ENCODE measurements at regions not wholly inside any gene's neighbourhood (a gene's known extent, or its start where the extent isn't known, plus 50 kb on each side); places are given as distances from the start of the nearest gene placed in this dataset.
A peak's percentile ranks its signal among the peaks of the same experiment; 100 is the strongest.
"Not testable (repeated sequence)": the region's sequence is repeated elsewhere in the genome, so short reads cannot be mapped to it uniquely, and the experiment has no call there.

- Histone ChIP-seq H3K27me3 (ENCODE audit: control insufficient read depth, insufficient read depth, low read length) (no peaks in the 10 kb centered on the region), H3K4me3 (ENCODE audit: low read depth, low read length) (no peak overlapping the region)
- no peak for TF ChIP-seq CTCF (IDR thresholded peaks at IDR 0.05; ENCODE audit: insufficient read depth, low read length, poor library complexity, severe bottlenecking)
Observed at GRCh38 chr4:26192899-26193869, 127.6 kb upstream of the RBPJ start.

GRCh38 chr4:26194764-26195163 is 126.0 kb upstream of the RBPJ start:
- TF ChIP-seq CTCF (IDR thresholded peaks at IDR 0.05; ENCODE audit: insufficient read depth, low read length, poor library complexity, severe bottlenecking), result no peak
- H3K36me3 ChIP-seq (ENCODE audit: control insufficient read depth, insufficient read depth, low read length), result no peaks in the 10 kb centered on the region
- DNase-seq (ENCODE audit: low read depth), result no peak
- H3K4me3 ChIP-seq (ENCODE audit: low read depth, low read length), result no peak overlapping the region
- no peaks in the 10 kb centered on the region for H3K27me3 ChIP-seq (ENCODE audit: control insufficient read depth, insufficient read depth, low read length)

More at GRCh38 chr4:26192899-26193869, 127.6 kb upstream of the RBPJ start:
- H3K36me3 ChIP-seq (ENCODE audit: control insufficient read depth, insufficient read depth, low read length), result no peaks in the 10 kb centered on the region
- DNase-seq (ENCODE audit: low read depth), result no peak

- Histone ChIP-seq H3K27me3 (ENCODE audit: control insufficient read depth, insufficient read depth, low read length) (no peaks in the 10 kb centered on the region), H3K36me3 (ENCODE audit: control insufficient read depth, insufficient read depth, low read length) (no peaks in the 10 kb centered on the region), H3K4me3 (ENCODE audit: low read depth, low read length) (no peak overlapping the region)
- no peak for DNase-seq (ENCODE audit: low read depth)
- TF ChIP-seq CTCF (IDR thresholded peaks at IDR 0.05; ENCODE audit: insufficient read depth, low read length, poor library complexity, severe bottlenecking), result no peak
Observed at GRCh38 chr4:26196567-26196966, 124.2 kb upstream of the RBPJ start.

GRCh38 chr4:26197018-26197779 is 123.6 kb upstream of the RBPJ start:
- Histone ChIP-seq H3K36me3 (ENCODE audit: control insufficient read depth, insufficient read depth, low read length) (no peaks in the 10 kb centered on the region), H3K27me3 (ENCODE audit: control insufficient read depth, insufficient read depth, low read length) (no peaks in the 10 kb centered on the region), H3K4me3 (ENCODE audit: low read depth, low read length) (no peak overlapping the region)
- TF ChIP-seq CTCF (IDR thresholded peaks at IDR 0.05; ENCODE audit: insufficient read depth, low read length, poor library complexity, severe bottlenecking), result no peak
- peak; percentile 95 for DNase-seq (ENCODE audit: low read depth)

GRCh38 chr4:26198931-26199330 is 121.9 kb upstream of the RBPJ start:
- not testable (repeated sequence) for H3K27me3 ChIP-seq (ENCODE audit: control insufficient read depth, insufficient read depth, low read length); DNase-seq (ENCODE audit: low read depth); H3K36me3 ChIP-seq (ENCODE audit: control insufficient read depth, insufficient read depth, low read length); H3K4me3 ChIP-seq (ENCODE audit: low read depth, low read length)

GRCh38 chr4:26199596-26199995 is 121.2 kb upstream of the RBPJ start:
- TF ChIP-seq CTCF (IDR thresholded peaks at IDR 0.05; ENCODE audit: insufficient read depth, low read length, poor library complexity, severe bottlenecking), result no peak
- no peak for DNase-seq (ENCODE audit: low read depth)
- Histone ChIP-seq H3K36me3 (ENCODE audit: control insufficient read depth, insufficient read depth, low read length) (no peaks in the 10 kb centered on the region), H3K27me3 (ENCODE audit: control insufficient read depth, insufficient read depth, low read length) (no peaks in the 10 kb centered on the region), H3K4me3 (ENCODE audit: low read depth, low read length) (no peak overlapping the region)
